ENCODE measurements at regions not wholly inside any gene's neighbourhood (a gene's known extent, or its start where the extent isn't known, plus 50 kb on each side); places are given as distances from the start of the nearest gene placed in this dataset.

DNA sequence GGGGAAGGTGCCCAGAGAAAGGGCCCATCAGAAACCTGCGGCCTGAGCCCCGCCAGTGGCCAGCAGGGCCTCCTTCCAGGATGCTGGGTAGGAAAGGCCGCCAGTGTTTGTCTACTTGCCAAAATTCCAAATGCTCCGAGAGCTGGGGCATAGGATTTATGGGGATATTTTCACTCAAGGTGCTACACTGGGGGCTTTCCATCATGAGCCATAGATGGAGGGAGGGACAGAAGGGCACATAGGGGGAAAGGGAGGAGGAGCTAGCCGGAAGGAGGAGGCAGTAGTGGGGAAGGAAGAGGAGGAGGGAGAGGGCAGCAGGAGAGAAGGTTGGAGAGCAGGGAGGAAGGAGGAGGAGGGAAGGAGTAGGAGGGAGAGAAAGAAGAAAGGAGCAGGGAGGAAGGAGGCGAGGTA lies 494.7 kb upstream of the PROK2 start:
- TF ChIP-seq, protein P1, sequence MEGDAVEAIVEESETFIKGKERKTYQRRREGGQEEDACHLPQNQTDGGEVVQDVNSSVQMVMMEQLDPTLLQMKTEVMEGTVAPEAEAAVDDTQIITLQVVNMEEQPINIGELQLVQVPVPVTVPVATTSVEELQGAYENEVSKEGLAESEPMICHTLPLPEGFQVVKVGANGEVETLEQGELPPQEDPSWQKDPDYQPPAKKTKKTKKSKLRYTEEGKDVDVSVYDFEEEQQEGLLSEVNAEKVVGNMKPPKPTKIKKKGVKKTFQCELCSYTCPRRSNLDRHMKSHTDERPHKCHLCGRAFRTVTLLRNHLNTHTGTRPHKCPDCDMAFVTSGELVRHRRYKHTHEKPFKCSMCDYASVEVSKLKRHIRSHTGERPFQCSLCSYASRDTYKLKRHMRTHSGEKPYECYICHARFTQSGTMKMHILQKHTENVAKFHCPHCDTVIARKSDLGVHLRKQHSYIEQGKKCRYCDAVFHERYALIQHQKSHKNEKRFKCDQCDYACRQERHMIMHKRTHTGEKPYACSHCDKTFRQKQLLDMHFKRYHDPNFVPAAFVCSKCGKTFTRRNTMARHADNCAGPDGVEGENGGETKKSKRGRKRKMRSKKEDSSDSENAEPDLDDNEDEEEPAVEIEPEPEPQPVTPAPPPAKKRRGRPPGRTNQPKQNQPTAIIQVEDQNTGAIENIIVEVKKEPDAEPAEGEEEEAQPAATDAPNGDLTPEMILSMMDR (IDR thresholded peaks at IDR 0.05; ENCODE audit: low read depth, low read length), result no peak
- H3K4me1 ChIP-seq, result no peaks in the 10 kb centered on the region; the same call in 1 of the 2 replicates

DNA sequence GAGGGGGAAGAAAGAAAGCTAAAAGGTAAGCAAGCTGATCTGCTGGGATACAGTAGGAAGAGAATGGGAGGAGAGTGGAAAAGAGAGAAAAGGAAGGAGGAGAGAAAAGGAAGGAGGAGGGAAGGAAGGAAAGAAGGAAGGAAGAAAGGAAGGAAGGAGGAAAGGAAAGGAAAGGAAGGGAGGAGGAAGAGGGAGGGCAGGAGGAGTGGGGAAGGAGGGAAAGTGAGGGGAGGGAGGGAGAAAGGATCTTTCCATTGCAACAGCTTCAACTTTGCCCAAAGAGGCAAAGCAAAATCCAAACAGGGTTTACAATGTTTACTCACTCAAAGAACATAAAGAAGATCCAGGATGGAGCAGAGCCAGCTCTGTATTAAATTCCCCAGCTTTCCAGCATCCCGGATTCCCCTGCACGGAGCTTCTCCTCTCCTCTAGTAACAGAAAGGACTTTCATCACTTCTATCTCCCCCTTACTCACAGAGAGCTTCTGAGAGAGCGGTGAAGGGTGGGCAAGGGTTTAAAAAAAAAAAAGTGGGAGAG lies 494.2 kb upstream of the PROK2 start:
- H3K27me3 ChIP-seq, result no peaks in the 10 kb centered on the region
- TF ChIP-seq, protein P1 (IDR thresholded peaks at IDR 0.05; ENCODE audit: low read depth, low read length), result no peak
- H3K36me3 ChIP-seq, result no peaks in the 10 kb centered on the region
- no peak overlapping the region for H3K4me3 ChIP-seq (ENCODE audit: low read depth, low read length)
- H3K4me1 ChIP-seq, result peaks cover 2% of the 10 kb centered on the region
- DNase-seq, result no peak
- H3K9me3 ChIP-seq, result no peaks in the 10 kb centered on the region

More for the DNA sequence above, 494.7 kb upstream of the PROK2 start:
- Histone ChIP-seq H3K27me3 (no peaks in the 10 kb centered on the region), H3K4me3 (ENCODE audit: low read depth, low read length) (no peak overlapping the region), H3K36me3 (no peaks in the 10 kb centered on the region), H3K9me3 (no peaks in the 10 kb centered on the region)
- no peak for DNase-seq

DNA sequence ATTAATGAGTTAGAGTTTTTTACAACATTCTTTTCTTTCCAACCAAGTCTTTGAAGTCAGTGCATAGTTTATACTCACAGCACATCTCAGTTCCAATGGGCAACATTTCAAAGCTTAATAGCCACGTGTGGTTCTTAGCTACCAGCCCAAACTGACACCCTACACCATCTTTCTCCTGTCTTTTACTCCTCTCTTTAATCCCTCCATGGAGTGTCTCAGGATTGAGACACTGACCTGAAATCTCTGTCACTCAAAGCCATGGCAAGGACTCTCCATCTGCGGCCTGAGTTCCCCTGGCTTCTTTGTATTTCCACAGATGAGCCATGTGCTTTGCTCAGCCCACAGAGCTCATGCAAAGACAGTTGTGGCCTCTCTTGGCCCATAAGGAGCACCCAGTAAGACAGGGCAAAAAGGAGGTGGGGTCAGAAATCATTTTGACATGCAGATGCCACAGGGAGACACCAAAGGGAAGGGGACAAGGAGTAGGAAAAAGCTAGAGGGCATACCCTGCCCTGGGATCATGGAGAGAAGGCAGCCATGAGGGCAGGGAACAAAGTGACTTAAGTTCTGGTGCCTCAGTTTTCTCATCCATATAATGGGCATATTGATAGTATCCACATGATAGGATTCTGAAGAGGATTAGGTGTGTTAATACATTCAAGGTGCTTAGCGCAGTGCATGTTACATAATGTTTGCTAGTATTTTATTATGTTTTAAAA lies 493.6 kb upstream of the PROK2 start:
- TF ChIP-seq, protein P1 (IDR thresholded peaks at IDR 0.05; ENCODE audit: low read depth, low read length), result no peak
- Histone ChIP-seq H3K27me3 (no peaks in the 10 kb centered on the region), H3K9me3 (no peaks in the 10 kb centered on the region), H3K36me3 (no peaks in the 10 kb centered on the region), H3K4me3 (ENCODE audit: low read depth, low read length) (no peak overlapping the region), H3K4me1 (peaks cover 8% of the 10 kb centered on the region)
- DNase-seq, result no peak

DNA sequence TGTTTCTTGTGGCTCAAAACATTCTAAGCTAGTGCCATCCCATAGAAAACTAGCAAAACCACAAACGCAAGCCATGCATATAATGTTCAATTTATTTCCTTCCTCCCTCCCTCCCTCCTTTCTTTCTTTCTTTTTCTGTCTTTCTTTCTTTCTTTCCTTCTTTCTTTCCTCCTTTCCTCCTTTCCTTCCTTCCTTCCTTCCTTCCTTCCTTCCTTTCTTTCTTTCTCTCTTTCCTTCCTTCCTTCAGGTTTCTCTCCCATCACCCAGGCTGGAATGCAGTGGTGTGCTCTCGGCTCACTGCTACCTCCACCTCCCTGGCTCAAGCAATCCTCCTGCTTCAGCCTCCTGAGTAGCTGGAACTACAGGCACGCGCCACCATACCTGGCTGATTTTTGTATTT lies 492.8 kb upstream of the PROK2 start:
- Histone ChIP-seq H3K4me1 (peaks cover 10% of the 10 kb centered on the region), H3K9me3 (no peaks in the 10 kb centered on the region), H3K4me3 (ENCODE audit: low read depth, low read length) (no peak overlapping the region), H3K36me3 (no peaks in the 10 kb centered on the region), H3K27me3 (no peaks in the 10 kb centered on the region)
- no peak for DNase-seq
- TF ChIP-seq, protein P1 (IDR thresholded peaks at IDR 0.05; ENCODE audit: low read depth, low read length), result no peak

DNA sequence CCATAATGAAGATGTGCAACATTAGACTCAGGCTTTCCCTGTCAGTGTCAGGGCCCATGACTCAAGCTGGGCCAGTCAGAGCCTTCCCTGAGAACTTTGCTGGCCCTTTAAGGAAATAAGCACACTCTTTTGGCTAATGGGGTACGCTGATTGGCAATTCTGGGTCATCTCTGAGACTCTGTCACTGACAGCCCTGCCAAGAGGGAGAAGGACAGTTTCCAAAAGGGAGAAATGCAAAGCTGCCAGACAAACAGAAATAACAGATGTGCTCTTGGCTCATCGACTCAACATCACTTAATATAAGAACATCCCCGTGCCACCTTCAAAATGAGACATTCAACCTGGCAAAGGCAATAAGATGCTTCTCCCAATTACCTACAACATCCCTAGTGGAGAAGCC lies 491.9 kb upstream of the PROK2 start:
- no peaks in the 10 kb centered on the region for H3K27me3 ChIP-seq
- no peak overlapping the region for H3K4me3 ChIP-seq (ENCODE audit: low read depth, low read length)
- no peaks in the 10 kb centered on the region for H3K9me3 ChIP-seq
- H3K4me1 ChIP-seq, result peaks cover 10% of the 10 kb centered on the region
- no peak for DNase-seq
- TF ChIP-seq, protein P1 (IDR thresholded peaks at IDR 0.05; ENCODE audit: low read depth, low read length), result no peak
- no peaks in the 10 kb centered on the region for H3K36me3 ChIP-seq

DNA sequence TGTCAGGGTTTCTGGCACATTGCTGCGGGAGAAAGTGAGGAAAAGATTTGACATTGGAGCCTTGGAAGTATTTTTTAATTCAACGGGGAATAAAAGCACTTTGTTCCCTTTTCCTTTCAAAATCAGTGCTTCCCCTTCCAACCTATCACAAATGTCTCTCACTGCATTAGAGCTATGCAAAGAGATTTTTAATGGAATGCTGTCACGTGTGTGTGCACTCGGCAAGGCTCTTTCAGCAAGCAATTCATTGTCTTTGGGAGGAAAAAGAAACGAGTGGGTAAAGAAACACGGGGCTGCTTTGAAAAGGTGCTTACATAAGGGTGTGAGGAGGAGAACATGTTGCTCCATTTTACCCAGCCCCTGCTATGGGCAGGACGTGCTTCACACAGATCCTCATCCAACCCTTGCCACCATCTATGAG lies 490.4 kb upstream of the PROK2 start:
- Histone ChIP-seq H3K4me1 (peaks cover 10% of the 10 kb centered on the region), H3K36me3 (no peaks in the 10 kb centered on the region), H3K27me3 (no peaks in the 10 kb centered on the region), H3K4me3 (ENCODE audit: low read depth, low read length) (no peak overlapping the region), H3K9me3 (no peaks in the 10 kb centered on the region)
- TF ChIP-seq, protein P1 (IDR thresholded peaks at IDR 0.05; ENCODE audit: low read depth, low read length), result no peak
- no peak for DNase-seq

All from BE2C (cell line).